ENCODE measurements at regions not wholly inside any gene's neighbourhood (a gene's known extent, or its start where the extent isn't known, plus 50 kb on each side); places are given as distances from the start of the nearest gene placed in this dataset.
A peak's percentile ranks its signal among the peaks of the same experiment; 100 is the strongest.

GRCh38 chr1:87231703-87232367 lies 96.8 kb upstream of the LMO4 start:
- Histone ChIP-seq H3F3A (ENCODE audit: insufficient read depth) (peaks cover 7% of the 10 kb centered on the region), H3K27ac (no peak overlapping the region), H2AFZ (no peak overlapping the region), H3K79me2 (ENCODE audit: insufficient read depth) (no peaks in the 10 kb centered on the region), H3K27me3 (replicated peaks; ENCODE audit: insufficient read depth) (no peaks in the 10 kb centered on the region), H4K20me1 (ENCODE audit: insufficient read depth) (no peaks in the 10 kb centered on the region), H3K4me1 (ENCODE audit: insufficient read depth) (peaks cover 8% of the 10 kb centered on the region), H3K9me3 (ENCODE audit: low read depth) (no peaks in the 10 kb centered on the region), H3K9ac (no peak overlapping the region), H3K9me2 (ENCODE audit: insufficient read depth) (no peaks in the 10 kb centered on the region), H3K36me3 (ENCODE audit: low read depth) (no peaks in the 10 kb centered on the region), H3K4me2 (ENCODE audit: unreplicated experiment) (no peak overlapping the region), H3K4me3 (no peak overlapping the region)
- 97% methylated on average over 8 of the region's 8 CpGs for WGBS, 2 experiments (ENCODE audit: low coverage in 1 of 2, low lambda C conversion rate in 2 of 2, missing lambda C conversion rate in 2 of 2)
- no peak for DNase-seq
- TF ChIP-seq EZH2phosphoT487 (IDR thresholded peaks at IDR 0.05; ENCODE audit: insufficient read depth, low read depth) (no peak), EZH2 (IDR thresholded peaks at IDR 0.05; ENCODE audit: insufficient read depth, poor library complexity, severe bottlenecking) (no peak)
- in situ Hi-C loops (cut with MboI), result no loop called here

- Histone ChIP-seq H3K9me2 (ENCODE audit: insufficient read depth) (no peaks in the 10 kb centered on the region), H3K4me1 (ENCODE audit: insufficient read depth) (0 out of 2 replicates have a peak, but pooled peaks cover 5% of the 10 kb centered on the region), H3K79me2 (ENCODE audit: insufficient read depth) (no peaks in the 10 kb centered on the region), H2AFZ (peak overlapping the region; percentile 48), H3K27ac (no peak overlapping the region), H3K4me2 (ENCODE audit: unreplicated experiment) (no peak overlapping the region), H3K9me3 (ENCODE audit: low read depth) (no peaks in the 10 kb centered on the region), H3F3A (ENCODE audit: insufficient read depth) (no peaks in the 10 kb centered on the region), H3K36me3 (ENCODE audit: low read depth) (no peaks in the 10 kb centered on the region), H4K20me1 (ENCODE audit: insufficient read depth) (no peaks in the 10 kb centered on the region), H3K9ac (no peak overlapping the region), H3K4me3 (no peak overlapping the region), H3K27me3 (replicated peaks; ENCODE audit: insufficient read depth) (no peaks in the 10 kb centered on the region)
- peak; percentile 42 for DNase-seq
- in situ Hi-C loops (cut with MboI), result no loop called here
- 68 to 82% methylated on average over 2 of the region's 2 CpGs for whole genome bisulfite sequencing, 2 experiments (ENCODE audit: low coverage in 1 of 2, low lambda C conversion rate in 2 of 2, missing lambda C conversion rate in 2 of 2)
- TF ChIP-seq EZH2phosphoT487 (IDR thresholded peaks at IDR 0.05; ENCODE audit: insufficient read depth, low read depth) (no peak), EZH2 (IDR thresholded peaks at IDR 0.05; ENCODE audit: insufficient read depth, poor library complexity, severe bottlenecking) (no peak)
These were observed 92.1 kb upstream of the LMO4 start for GRCh38 chr1:87236585-87236984.

GRCh38 chr1:87239997-87240605 lies 88.6 kb upstream of the LMO4 start:
- Histone ChIP-seq H3K36me3 (ENCODE audit: low read depth) (no peaks in the 10 kb centered on the region), H3F3A (ENCODE audit: insufficient read depth) (peaks cover 7% of the 10 kb centered on the region; the same call in 1 of the 2 replicates), H2AFZ (no peak overlapping the region), H3K27me3 (replicated peaks; ENCODE audit: insufficient read depth) (no peaks in the 10 kb centered on the region), H3K4me1 (ENCODE audit: insufficient read depth) (0 out of 2 replicates have a peak, but pooled peaks cover 5% of the 10 kb centered on the region), H3K27ac (no peak overlapping the region), H3K9me2 (ENCODE audit: insufficient read depth) (no peaks in the 10 kb centered on the region), H3K79me2 (ENCODE audit: insufficient read depth) (no peaks in the 10 kb centered on the region), H4K20me1 (ENCODE audit: insufficient read depth) (no peaks in the 10 kb centered on the region), H3K4me2 (ENCODE audit: unreplicated experiment) (no peak overlapping the region), H3K4me3 (no peak overlapping the region), H3K9ac (no peak overlapping the region), H3K9me3 (ENCODE audit: low read depth) (no peaks in the 10 kb centered on the region)
- 94 to 96% methylated on average over 2 of the region's 2 CpGs for WGBS, 2 experiments (ENCODE audit: low coverage in 1 of 2, low lambda C conversion rate in 2 of 2, missing lambda C conversion rate in 2 of 2)
- TF ChIP-seq EZH2phosphoT487 (IDR thresholded peaks at IDR 0.05; ENCODE audit: insufficient read depth, low read depth) (no peak), EZH2 (IDR thresholded peaks at IDR 0.05; ENCODE audit: insufficient read depth, poor library complexity, severe bottlenecking) (no peak)
- in situ Hi-C loops (cut with MboI), result no loop called here
- DNase-seq, result no peak

GRCh38 chr1:87240661-87241285 lies 87.9 kb upstream of the LMO4 start:
- Histone ChIP-seq H3K27ac (no peak overlapping the region), H2AFZ (no peak overlapping the region), H3K36me3 (ENCODE audit: low read depth) (no peaks in the 10 kb centered on the region), H3K4me2 (ENCODE audit: unreplicated experiment) (no peak overlapping the region), H3K4me1 (ENCODE audit: insufficient read depth) (0 out of 2 replicates have a peak, but pooled peaks cover 5% of the 10 kb centered on the region), H3K9me2 (ENCODE audit: insufficient read depth) (no peaks in the 10 kb centered on the region; the same call in 1 of the 2 replicates), H3K9me3 (ENCODE audit: low read depth) (no peaks in the 10 kb centered on the region), H3F3A (ENCODE audit: insufficient read depth) (peaks cover 7% of the 10 kb centered on the region; the same call in 1 of the 2 replicates), H3K9ac (no peak overlapping the region), H4K20me1 (ENCODE audit: insufficient read depth) (no peaks in the 10 kb centered on the region), H3K4me3 (no peak overlapping the region), H3K79me2 (ENCODE audit: insufficient read depth) (no peaks in the 10 kb centered on the region), H3K27me3 (replicated peaks; ENCODE audit: insufficient read depth) (no peaks in the 10 kb centered on the region)
- WGBS, 2 experiments (ENCODE audit: low coverage in 1 of 2, low lambda C conversion rate in 2 of 2, missing lambda C conversion rate in 2 of 2), result 63 to 67% methylated on average over 8 of the region's 8 CpGs
- no peak for DNase-seq
- in situ Hi-C loops (cut with MboI), result no loop called here
- TF ChIP-seq EZH2 (IDR thresholded peaks at IDR 0.05; ENCODE audit: insufficient read depth, poor library complexity, severe bottlenecking), result no peak

Data from GM23248 (cell line).